ENCODE measurements at regions not wholly inside any gene's neighbourhood (a gene's known extent, or its start where the extent isn't known, plus 50 kb on each side); places are given as distances from the start of the nearest gene placed in this dataset.

GRCh38 chr1:87572008-87572407 lies 243.3 kb downstream of the LMO4 start:
- TF ChIP-seq CTCF (conservative IDR thresholded peaks at IDR 0.05; ENCODE audit: low read depth, low read length): no peak
- TF ChIP-seq EZH2 (IDR thresholded peaks at IDR 0.05; ENCODE audit: low read length, unreplicated experiment): no peak

Data from PC-3 (cell line).